ENCODE measurements at regions not wholly inside any gene's neighbourhood (a gene's known extent, or its start where the extent isn't known, plus 50 kb on each side); places are given as distances from the start of the nearest gene placed in this dataset.

- TF ChIP-seq EZH2phosphoT487 (IDR thresholded peaks at IDR 0.05; ENCODE audit: insufficient read depth, low read depth) (no peak), EZH2 (IDR thresholded peaks at IDR 0.05; ENCODE audit: insufficient read depth, poor library complexity, severe bottlenecking) (no peak)
Measured at GRCh38 chr11:101291279-101291678, 161.7 kb upstream of the PGR start.
